OCI-LY7 (cell line): ENCODE measurements at regions not wholly inside any gene's neighbourhood (a gene's known extent, or its start where the extent isn't known, plus 50 kb on each side); places are given as distances from the start of the nearest gene placed in this dataset.

Source experiments
- EZH2phosphoT487 ChIP-seq: fragments of 200-600 bp; sonication (generic); IDR thresholded peaks from 2 replicates; pipeline ENCODE4 v1.6.1; 2018; ENCODE audit warnings: low read depth, borderline replicate concordance, mild to moderate bottlenecking, mixed run types, antibody characterized with exemption, low read length, moderate library complexity, mixed read lengths
- TF ChIP-seq, protein P1 (sequence below): fragments of 200-600 bp; sonication (generic); conservative IDR thresholded peaks from 2 replicates; pipeline ENCODE4 v1.5.1; 2014; ENCODE audit warnings: mild to moderate bottlenecking, antibody characterized with exemption, low read length, moderate library complexity, mixed read lengths

- TF ChIP-seq, protein P1, sequence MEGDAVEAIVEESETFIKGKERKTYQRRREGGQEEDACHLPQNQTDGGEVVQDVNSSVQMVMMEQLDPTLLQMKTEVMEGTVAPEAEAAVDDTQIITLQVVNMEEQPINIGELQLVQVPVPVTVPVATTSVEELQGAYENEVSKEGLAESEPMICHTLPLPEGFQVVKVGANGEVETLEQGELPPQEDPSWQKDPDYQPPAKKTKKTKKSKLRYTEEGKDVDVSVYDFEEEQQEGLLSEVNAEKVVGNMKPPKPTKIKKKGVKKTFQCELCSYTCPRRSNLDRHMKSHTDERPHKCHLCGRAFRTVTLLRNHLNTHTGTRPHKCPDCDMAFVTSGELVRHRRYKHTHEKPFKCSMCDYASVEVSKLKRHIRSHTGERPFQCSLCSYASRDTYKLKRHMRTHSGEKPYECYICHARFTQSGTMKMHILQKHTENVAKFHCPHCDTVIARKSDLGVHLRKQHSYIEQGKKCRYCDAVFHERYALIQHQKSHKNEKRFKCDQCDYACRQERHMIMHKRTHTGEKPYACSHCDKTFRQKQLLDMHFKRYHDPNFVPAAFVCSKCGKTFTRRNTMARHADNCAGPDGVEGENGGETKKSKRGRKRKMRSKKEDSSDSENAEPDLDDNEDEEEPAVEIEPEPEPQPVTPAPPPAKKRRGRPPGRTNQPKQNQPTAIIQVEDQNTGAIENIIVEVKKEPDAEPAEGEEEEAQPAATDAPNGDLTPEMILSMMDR = no peak
- no peak for TF ChIP-seq EZH2phosphoT487
Observed at GRCh38 chr3:87498358-87499080, 222.1 kb upstream of the POU1F1 start.
